ENCODE measurements at regions not wholly inside any gene's neighbourhood (a gene's known extent, or its start where the extent isn't known, plus 50 kb on each side); places are given as distances from the start of the nearest gene placed in this dataset.

DNA sequence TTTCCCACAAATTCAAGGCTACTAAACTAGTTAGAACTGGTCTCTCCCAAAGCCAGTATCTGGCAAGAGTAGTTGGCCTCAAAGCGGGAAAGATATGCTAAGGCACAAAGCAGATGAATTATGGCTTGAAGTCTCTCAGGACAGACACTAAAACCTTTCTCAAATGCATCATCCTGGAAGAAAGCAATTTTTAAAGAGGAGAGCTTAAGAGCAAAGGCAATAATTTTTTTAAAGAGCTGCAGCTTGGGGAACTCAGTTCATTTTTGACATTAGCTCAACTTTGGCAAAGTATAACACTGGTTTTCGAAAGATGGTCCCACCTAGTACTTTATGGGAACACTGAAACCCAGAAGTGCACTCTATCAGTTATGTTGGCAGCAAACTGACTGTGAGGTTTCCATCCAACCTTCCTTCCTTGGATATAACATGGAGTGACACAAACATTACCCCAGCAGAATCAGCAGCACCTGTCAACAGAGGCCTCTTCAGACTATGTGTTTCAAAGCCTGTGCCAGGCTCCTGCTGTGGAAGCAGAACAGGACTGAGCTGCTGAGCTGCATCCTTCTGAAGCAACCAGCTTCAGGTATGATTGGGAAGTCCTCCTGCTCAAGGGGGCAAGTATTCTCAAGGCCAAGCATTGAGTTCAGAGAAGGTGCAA, 852.3 kb upstream of the HS3ST5 start (continued):
- TF ChIP-seq, protein P1, sequence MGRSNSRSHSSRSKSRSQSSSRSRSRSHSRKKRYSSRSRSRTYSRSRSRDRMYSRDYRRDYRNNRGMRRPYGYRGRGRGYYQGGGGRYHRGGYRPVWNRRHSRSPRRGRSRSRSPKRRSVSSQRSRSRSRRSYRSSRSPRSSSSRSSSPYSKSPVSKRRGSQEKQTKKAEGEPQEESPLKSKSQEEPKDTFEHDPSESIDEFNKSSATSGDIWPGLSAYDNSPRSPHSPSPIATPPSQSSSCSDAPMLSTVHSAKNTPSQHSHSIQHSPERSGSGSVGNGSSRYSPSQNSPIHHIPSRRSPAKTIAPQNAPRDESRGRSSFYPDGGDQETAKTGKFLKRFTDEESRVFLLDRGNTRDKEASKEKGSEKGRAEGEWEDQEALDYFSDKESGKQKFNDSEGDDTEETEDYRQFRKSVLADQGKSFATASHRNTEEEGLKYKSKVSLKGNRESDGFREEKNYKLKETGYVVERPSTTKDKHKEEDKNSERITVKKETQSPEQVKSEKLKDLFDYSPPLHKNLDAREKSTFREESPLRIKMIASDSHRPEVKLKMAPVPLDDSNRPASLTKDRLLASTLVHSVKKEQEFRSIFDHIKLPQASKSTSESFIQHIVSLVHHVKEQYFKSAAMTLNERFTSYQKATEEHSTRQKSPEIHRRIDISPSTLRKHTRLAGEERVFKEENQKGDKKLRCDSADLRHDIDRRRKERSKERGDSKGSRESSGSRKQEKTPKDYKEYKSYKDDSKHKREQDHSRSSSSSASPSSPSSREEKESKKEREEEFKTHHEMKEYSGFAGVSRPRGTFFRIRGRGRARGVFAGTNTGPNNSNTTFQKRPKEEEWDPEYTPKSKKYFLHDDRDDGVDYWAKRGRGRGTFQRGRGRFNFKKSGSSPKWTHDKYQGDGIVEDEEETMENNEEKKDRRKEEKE (IDR thresholded peaks at IDR 0.05), result no peak
- TF ChIP-seq POLR2AphosphoS5 (IDR thresholded peaks at IDR 0.05; ENCODE audit: low read length) (no peak), MXI1 (IDR thresholded peaks at IDR 0.05; ENCODE audit: low read depth, low read length) (no peak), ZNF384 (IDR thresholded peaks at IDR 0.05; ENCODE audit: borderline replicate concordance, low read depth, low read length) (no peak), ASH2L (IDR thresholded peaks at IDR 0.05; ENCODE audit: borderline replicate concordance, low read depth) (no peak), HCFC1 (IDR thresholded peaks at IDR 0.05; ENCODE audit: low read length) (no peak), EED (IDR thresholded peaks at IDR 0.05; ENCODE audit: low read depth) (no peak), SUPT20H (IDR thresholded peaks at IDR 0.05; ENCODE audit: borderline replicate concordance, control insufficient read depth, low read depth, low read length) (no peak), POLR2AphosphoS2 (IDR thresholded peaks at IDR 0.05; ENCODE audit: low read depth, low read length) (no peak), RAD21 (IDR thresholded peaks at IDR 0.05; ENCODE audit: insufficient read depth, low read depth, low read length) (no peak)

DNA sequence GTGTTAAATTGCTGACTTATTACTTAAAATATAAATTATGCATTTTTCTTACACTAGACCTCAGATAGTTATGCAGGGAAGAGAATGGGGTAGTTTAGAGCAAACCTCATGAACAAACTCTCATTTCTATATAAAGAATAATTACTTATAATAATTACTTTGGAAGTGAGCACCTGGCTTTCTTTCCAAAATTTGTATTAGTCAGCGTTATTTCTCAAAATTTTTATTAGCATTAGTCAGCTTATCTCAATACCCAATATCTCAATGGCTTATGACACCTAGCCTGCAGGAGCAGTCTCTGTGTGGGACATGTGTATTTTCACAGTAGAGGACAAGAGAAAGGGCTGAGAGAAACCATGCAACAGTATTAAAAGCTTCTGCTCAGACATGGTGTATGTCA, 849.2 kb upstream of the HS3ST5 start:
- no peak for DNase-seq (ENCODE audit: low read depth, low spot score)
- no peak overlapping the region for H3K9ac ChIP-seq (ENCODE audit: control insufficient read depth, insufficient read depth, low read length)
- SMC1A ChIA-PET (ENCODE audit: uncharacterized antibody, unreplicated experiment), result no interaction called here
- TF ChIP-seq FOXK2 (IDR thresholded peaks at IDR 0.05) (no peak), MEF2B (IDR thresholded peaks at IDR 0.05; ENCODE audit: partially characterized antibody, poor library complexity, severe bottlenecking) (no peak), NRF1 (conservative IDR thresholded peaks at IDR 0.05; ENCODE audit: low read depth, low read length) (no peak), CBX3 (IDR thresholded peaks at IDR 0.05; ENCODE audit: borderline replicate concordance, low read depth) (no peak), GATAD2B (conservative IDR thresholded peaks at IDR 0.05; ENCODE audit: low read depth) (no peak), TAF1 (IDR thresholded peaks at IDR 0.05; ENCODE audit: borderline replicate concordance, low read depth, low read length) (no peak)
- TF ChIP-seq, protein P2, sequence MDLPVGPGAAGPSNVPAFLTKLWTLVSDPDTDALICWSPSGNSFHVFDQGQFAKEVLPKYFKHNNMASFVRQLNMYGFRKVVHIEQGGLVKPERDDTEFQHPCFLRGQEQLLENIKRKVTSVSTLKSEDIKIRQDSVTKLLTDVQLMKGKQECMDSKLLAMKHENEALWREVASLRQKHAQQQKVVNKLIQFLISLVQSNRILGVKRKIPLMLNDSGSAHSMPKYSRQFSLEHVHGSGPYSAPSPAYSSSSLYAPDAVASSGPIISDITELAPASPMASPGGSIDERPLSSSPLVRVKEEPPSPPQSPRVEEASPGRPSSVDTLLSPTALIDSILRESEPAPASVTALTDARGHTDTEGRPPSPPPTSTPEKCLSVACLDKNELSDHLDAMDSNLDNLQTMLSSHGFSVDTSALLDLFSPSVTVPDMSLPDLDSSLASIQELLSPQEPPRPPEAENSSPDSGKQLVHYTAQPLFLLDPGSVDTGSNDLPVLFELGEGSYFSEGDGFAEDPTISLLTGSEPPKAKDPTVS (IDR thresholded peaks at IDR 0.05; ENCODE audit: low read depth, low read length), result no peak
- intact Hi-C loops (cut with micrococcal nuclease; ENCODE audit: unreplicated experiment) (no loop called here), in situ Hi-C loops (cut with MboI) (no loop called here)
- ATAC-seq, result no peak
- no peaks in the 10 kb centered on the region for H3K79me2 ChIP-seq (ENCODE audit: control insufficient read depth, insufficient read depth, low read length)
- no peak overlapping the region for H3K4me2 ChIP-seq (ENCODE audit: control insufficient read depth, insufficient read depth)
- WGBS (ENCODE audit: insufficient coverage, insufficient replicate concordance, low lambda C conversion rate, missing lambda C conversion rate), result 0% methylated on average over 1 of the region's 1 CpG
- POLR2A ChIA-PET, result no interaction called here
- H3K27me3 ChIP-seq (replicated peaks in 1 of 2; ENCODE audit: control insufficient read depth in 2 of 2, insufficient read depth in 2 of 2, low read length in 1 of 2), result no peaks in the 10 kb centered on the region
- no peak overlapping the region for H3K4me3 ChIP-seq
- no peak for FAIRE-seq
- no peaks in the 10 kb centered on the region for H3K4me1 ChIP-seq (ENCODE audit: control insufficient read depth, insufficient read depth, low read length)
- no peaks in the 10 kb centered on the region for H3K9me3 ChIP-seq (replicated peaks; ENCODE audit: control insufficient read depth, insufficient read depth, low read length)
- BruUV-seq (replicated peaks), result no TSS peak
- no peak overlapping the region for H3K27ac ChIP-seq (ENCODE audit: control insufficient read depth, insufficient read depth)
- CTCF ChIA-PET, result no interaction called here
- no peak overlapping the region for H2AFZ ChIP-seq (ENCODE audit: control insufficient read depth, low read depth, low read length)
- no peaks in the 10 kb centered on the region for H4K20me1 ChIP-seq (ENCODE audit: control insufficient read depth, insufficient read depth)
- RAD21 ChIA-PET (ENCODE audit: unreplicated experiment), result no interaction called here
- H3K36me3 ChIP-seq (ENCODE audit: control insufficient read depth in 2 of 2, insufficient read depth in 2 of 2, low read length in 1 of 2), result no peaks in the 10 kb centered on the region
